GM19463 (cell line): ENCODE measurements at regions not wholly inside any gene's neighbourhood (a gene's known extent, or its start where the extent isn't known, plus 50 kb on each side); places are given as distances from the start of the nearest gene placed in this dataset.

Experiments used
- ATAC-seq: cut with Tn5 transposase; IDR thresholded peaks from one replicate; pipeline ENCODE4 v1.9.1; 2021; ENCODE audit warnings: mild to moderate bottlenecking, moderate library complexity; ENCODE audit not compliant: unreplicated experiment

- no peak for ATAC-seq
Observed at GRCh38 chr20:4370851-4371250, 121.8 kb upstream of the ADRA1D start.

- no peak for ATAC-seq
Observed at GRCh38 chr20:4369798-4370124, 120.7 kb upstream of the ADRA1D start.

- no peak for ATAC-seq
Observed at GRCh38 chr20:4369119-4369797, 120.2 kb upstream of the ADRA1D start.

- no peak for ATAC-seq
Observed at GRCh38 chr20:4366076-4366475, 117.0 kb upstream of the ADRA1D start.

GRCh38 chr20:4358552-4358951, 109.5 kb upstream of the ADRA1D start:
- ATAC-seq, result no peak

GRCh38 chr20:4352348-4352747, 103.3 kb upstream of the ADRA1D start:
- ATAC-seq, result no peak

- no peak for ATAC-seq
Observed at GRCh38 chr20:4350096-4350495, 101.0 kb upstream of the ADRA1D start.

GRCh38 chr20:4344670-4345069, 95.6 kb upstream of the ADRA1D start:
- ATAC-seq, result no peak

- no peak for ATAC-seq
Observed at GRCh38 chr20:4342609-4343008, 93.5 kb upstream of the ADRA1D start.

GRCh38 chr20:4341804-4342485, 92.9 kb upstream of the ADRA1D start:
- no peak for ATAC-seq

- no peak for ATAC-seq
Observed at GRCh38 chr20:4335722-4336121, 86.6 kb upstream of the ADRA1D start.

- no peak for ATAC-seq
Observed at GRCh38 chr20:4332121-4332860, 83.2 kb upstream of the ADRA1D start.

- ATAC-seq, result no peak
Observed at GRCh38 chr20:4330011-4330410, 80.9 kb upstream of the ADRA1D start.

- ATAC-seq, result no peak
Observed at GRCh38 chr20:4329232-4329631, 80.1 kb upstream of the ADRA1D start.

- no peak for ATAC-seq
Observed at GRCh38 chr20:4328541-4328940, 79.5 kb upstream of the ADRA1D start.

- ATAC-seq, result no peak
Observed at GRCh38 chr20:4327956-4328355, 78.9 kb upstream of the ADRA1D start.

GRCh38 chr20:4326195-4327065, 77.3 kb upstream of the ADRA1D start:
- ATAC-seq, result no peak

- ATAC-seq, result no peak
Observed at GRCh38 chr20:4325548-4326187, 76.6 kb upstream of the ADRA1D start.

- no peak for ATAC-seq
Observed at GRCh38 chr20:4324611-4325243, 75.6 kb upstream of the ADRA1D start.

GRCh38 chr20:4322499-4322898, 73.4 kb upstream of the ADRA1D start:
- ATAC-seq, result no peak
